ENCODE measurements at regions not wholly inside any gene's neighbourhood (a gene's known extent, or its start where the extent isn't known, plus 50 kb on each side); places are given as distances from the start of the nearest gene placed in this dataset.

- TF ChIP-seq CTCF (conservative IDR thresholded peaks at IDR 0.05; ENCODE audit: low read length): no peak
- no peak for TF ChIP-seq EZH2phosphoT487 (IDR thresholded peaks at IDR 0.05; ENCODE audit: borderline replicate concordance, low read depth, low read length)
Observed at GRCh38 chr21:35568643-35569042, 491.7 kb downstream of the SETD4 start.

Data from OCI-LY7 (cell line).